SK-N-SH (cell line): ENCODE measurements at regions not wholly inside any gene's neighbourhood (a gene's known extent, or its start where the extent isn't known, plus 50 kb on each side); places are given as distances from the start of the nearest gene placed in this dataset.

ENCODE experiments used
- CTCF ChIA-PET: fragments of 300-600, 350-600 bp; formaldehyde crosslinking; extraction: SDS; loops from one replicate; lab custom pipeline; 2021; lab: Yijun Ruan, JAX
- POLR2A ChIA-PET: fragments of 350-600 bp; sonication (Branson Sonifier 250); formaldehyde crosslinking; extraction: SDS; loops from one replicate; lab custom pipeline; 2020; ENCODE audit warnings: antibody characterized with exemption, inconsistent platforms; lab: Yijun Ruan, JAX
- DNase-seq: peaks from one replicate; pipeline ENCODE4 v3.0.0; 2012
- H2AFZ ChIP-seq: fragments of 200-600 bp; sonication (generic); 2 replicates; pipeline ENCODE4 v1.8.1; 2016; ENCODE audit warnings: antibody characterized with exemption, mild to moderate bottlenecking, low read depth
- H3F3A ChIP-seq: fragments of 200-600 bp; sonication (generic); replicated peaks from 2 replicates; pipeline ENCODE3; 2016; ENCODE audit warnings: antibody characterized with exemption, mild to moderate bottlenecking; ENCODE audit not compliant: insufficient read depth
- H3K27ac ChIP-seq, 2 experiments: fragments of 200-500 bp in 1 of 2; fragments of 200-600 bp in 1 of 2; sonication (Bioruptor generic) in 1 of 2; sonication (generic), shearing (Covaris generic) in 1 of 2; 2 replicates each; pipeline versions ENCODE4 v1.5.1 to v1.6.1; 2014 to 2016; ENCODE audit warnings: low read depth in 2 of 2, inconsistent platforms in 1 of 2, low read length in 1 of 2, mild to moderate bottlenecking in 1 of 2, mixed read lengths in 1 of 2
- H3K27me3 ChIP-seq: fragments of 200-600 bp; sonication (generic), shearing (Covaris generic); 2 replicates; pipeline ENCODE4 v1.6.1; 2016; ENCODE audit warnings: mixed run types; ENCODE audit not compliant: insufficient read depth
- H3K36me3 ChIP-seq, 2 experiments: fragments of 200-500 bp in 1 of 2; fragments of 200-600 bp in 1 of 2; sonication (Bioruptor generic) in 1 of 2; sonication (generic) in 1 of 2; replicated peaks in 1 of 2; 2 replicates each; pipeline versions ENCODE3 to v1.5.1; 2014 to 2016; ENCODE audit warnings: low read length in 1 of 2, mild to moderate bottlenecking in 1 of 2; ENCODE audit not compliant: insufficient read depth in 2 of 2, control insufficient read depth in 1 of 2
- H3K4me1 ChIP-seq, 2 experiments: fragments of 200-500 bp in 1 of 2; fragments of 200-600 bp in 1 of 2; sonication (Bioruptor generic) in 1 of 2; sonication (generic), shearing (Covaris generic) in 1 of 2; 2 replicates each; pipeline versions ENCODE4 v1.5.1 to v1.6.1; 2014 to 2016; ENCODE audit warnings: low read depth in 1 of 2, low read length in 1 of 2, mixed run types in 1 of 2; ENCODE audit not compliant: insufficient read depth in 2 of 2, control insufficient read depth in 1 of 2
- H3K4me2 ChIP-seq: fragments of 200-600 bp; sonication (generic), shearing (Covaris generic); 2 replicates; pipeline ENCODE4 v1.6.1; 2017; ENCODE audit warnings: mixed run types
- H3K4me3 ChIP-seq, 2 experiments: fragments of 200-500 bp in 1 of 2; fragments of 200-600 bp in 1 of 2; sonication (Bioruptor generic) in 1 of 2; sonication (generic), shearing (Covaris generic) in 1 of 2; 2 replicates each; pipeline versions ENCODE4 v1.5.1 to v1.8.1; 2014 to 2016; ENCODE audit warnings: low read depth in 2 of 2, inconsistent platforms in 1 of 2, low read length in 1 of 2, mild to moderate bottlenecking in 1 of 2, mixed read lengths in 1 of 2, moderate library complexity in 1 of 2
- H3K79me2 ChIP-seq: fragments of 200-600 bp; sonication (generic); 2 replicates; pipeline ENCODE4 v1.8.1; 2017; ENCODE audit warnings: mild to moderate bottlenecking; ENCODE audit not compliant: insufficient read depth
- H3K9ac ChIP-seq: fragments of 200-600 bp; sonication (generic); 2 replicates; pipeline ENCODE4 v1.6.1; 2017; ENCODE audit warnings: mixed run types
- H3K9me2 ChIP-seq: fragments of 200-600 bp; sonication (generic); 2 replicates; pipeline ENCODE4 v1.6.1; 2017; ENCODE audit warnings: mixed run types
- H3K9me3 ChIP-seq: fragments of 200-600 bp; sonication (generic); 2 replicates; pipeline ENCODE4 v1.6.1; 2017; ENCODE audit warnings: mixed run types, mild to moderate bottlenecking, moderate library complexity
- H4K20me1 ChIP-seq: fragments of 200-600 bp; sonication (generic); 2 replicates; pipeline ENCODE4 v1.6.1; 2017; ENCODE audit warnings: mild to moderate bottlenecking, mixed run types; ENCODE audit not compliant: insufficient read depth
- CHD2 ChIP-seq: fragments of 150-350 bp; IDR thresholded peaks from 2 replicates; pipeline ENCODE4 v1.6.1; 2018; ENCODE audit warnings: low read length; ENCODE audit not compliant: partially characterized antibody
- EP300 ChIP-seq, 2 experiments: IDR thresholded peaks; 2 replicates each; pipeline versions ENCODE4 v1.4.0 to v1.6.1; 2012; ENCODE audit warnings: borderline replicate concordance in 1 of 2, low read depth in 1 of 2, low read length in 1 of 2
- EZH2phosphoT487 ChIP-seq: fragments of 200-600 bp; sonication (generic); IDR thresholded peaks from 2 replicates; pipeline ENCODE4 v1.6.1; 2017; ENCODE audit warnings: low read depth, mixed run types, mild to moderate bottlenecking, antibody characterized with exemption, moderate library complexity, borderline replicate concordance
- FOSL2 ChIP-seq: IDR thresholded peaks from 2 replicates; pipeline ENCODE4 v1.4.0; 2012; ENCODE audit warnings: low read depth, mild to moderate bottlenecking, moderate library complexity, borderline replicate concordance
- FOXJ3 ChIP-seq: sonication (generic); formaldehyde crosslinking; IDR thresholded peaks from 2 replicates; pipeline ENCODE4 v1.5.1; 2020; ENCODE audit warnings: mild to moderate bottlenecking, missing genetic modification reagents
- FOXM1 ChIP-seq: IDR thresholded peaks from 2 replicates; pipeline ENCODE4 v1.4.0; 2012; ENCODE audit warnings: low read depth, mild to moderate bottlenecking
- NRF1 ChIP-seq: IDR thresholded peaks from 2 replicates; pipeline ENCODE4 v1.6.1; 2012; ENCODE audit warnings: low read depth, mild to moderate bottlenecking, low read length
- POLR2AphosphoS5 ChIP-seq: IDR thresholded peaks from 2 replicates; pipeline ENCODE4 v1.6.1; 2012; ENCODE audit warnings: low read depth, low read length
- RCOR1 ChIP-seq: fragments of 150-350 bp; IDR thresholded peaks from 2 replicates; pipeline ENCODE4 v1.6.1; 2017; ENCODE audit warnings: antibody characterized with exemption, low read length
- RFX5 ChIP-seq: IDR thresholded peaks from 2 replicates; pipeline ENCODE4 v1.6.1; 2012; ENCODE audit warnings: mild to moderate bottlenecking, improper control_type of control experiment, low read length
- RXRA ChIP-seq: IDR thresholded peaks from 2 replicates; pipeline ENCODE4 v1.4.0; 2012; ENCODE audit warnings: low read depth, mild to moderate bottlenecking, borderline replicate concordance
- SMC3 ChIP-seq: IDR thresholded peaks from 2 replicates; pipeline ENCODE4 v1.6.1; 2012; ENCODE audit warnings: low read depth, low read length, improper control_type of control experiment
- TAF1 ChIP-seq: IDR thresholded peaks from 2 replicates; pipeline ENCODE4 v1.6.1; 2012; ENCODE audit warnings: low read depth, mild to moderate bottlenecking, low read length, moderate library complexity, borderline replicate concordance
- YY1 ChIP-seq: IDR thresholded peaks from 2 replicates; pipeline ENCODE4 v1.4.0; 2012; ENCODE audit warnings: low read depth, mild to moderate bottlenecking
- WGBS: methylation state at CpG from one replicate; pipeline ENCODE4 v1.1.6; 2017; ENCODE audit warnings: low lambda C conversion rate; 5-methylcytosine and 5-hydroxymethylcytosine counted together
- TF ChIP-seq, protein P1 (sequence below): IDR thresholded peaks from 2 replicates; pipeline ENCODE4 v1.4.0; 2012; ENCODE audit warnings: low read depth, borderline replicate concordance
- TF ChIP-seq, protein P2 (sequence below): fragments of 150-350 bp; IDR thresholded peaks from 2 replicates; pipeline ENCODE4 v1.6.1; 2017; ENCODE audit warnings: antibody characterized with exemption, low read length, low read depth, borderline replicate concordance
- TF ChIP-seq, protein P3 (sequence below): IDR thresholded peaks from 2 replicates; pipeline ENCODE4 v1.4.0; 2012; ENCODE audit warnings: low read depth, borderline replicate concordance
- TF ChIP-seq, protein P4 (sequence below): fragments of 200-600 bp; sonication (generic); IDR thresholded peaks from 2 replicates; pipeline ENCODE4 v1.6.1; 2017; ENCODE audit warnings: antibody characterized with exemption, mild to moderate bottlenecking, moderate library complexity
- TF ChIP-seq, protein P5 (sequence below): IDR thresholded peaks from 2 replicates; pipeline ENCODE4 v1.4.0; 2012; ENCODE audit warnings: low read depth

DNA sequence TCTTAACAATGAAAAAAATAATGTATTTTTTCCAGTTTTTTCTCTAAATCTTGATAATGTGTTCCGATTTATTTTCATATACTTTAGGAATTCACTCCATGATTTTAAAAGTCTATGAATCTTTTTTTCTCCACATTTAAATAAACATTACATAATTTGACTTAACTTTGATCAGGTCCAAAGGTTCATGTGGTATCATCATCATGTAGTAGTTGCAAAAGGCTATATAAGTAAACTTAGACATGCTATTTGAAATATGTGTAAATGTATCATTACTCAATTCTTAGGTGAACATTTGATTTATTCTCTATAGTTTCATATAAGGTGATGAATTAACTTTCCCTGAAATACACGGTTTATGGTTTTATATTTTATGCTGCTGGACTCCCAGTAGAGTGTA is 2197.0 kb upstream of the RAG2 start:
- Histone ChIP-seq H3K79me2 (no peaks in the 10 kb centered on the region), H3K27ac (no peak overlapping the region), H3K9me2 (no peaks in the 10 kb centered on the region), H3K9me3 (no peaks in the 10 kb centered on the region), H3K4me1 (no peaks in the 10 kb centered on the region; a peak in 1 of 4 replicates), H3K4me3 (no peak overlapping the region), H3F3A (no peaks in the 10 kb centered on the region), H3K4me2 (no peak overlapping the region), H3K27me3 (no peaks in the 10 kb centered on the region), H3K36me3 (no peaks in the 10 kb centered on the region), H2AFZ (no peak overlapping the region), H4K20me1 (no peaks in the 10 kb centered on the region), H3K9ac (no peak overlapping the region)
- ChIA-PET POLR2A (no interaction called here), CTCF (no interaction called here)
- DNase-seq = no peak
- 20% methylated on average over 2 of the region's 2 CpGs for WGBS
- no peak for TF ChIP-seq CHD2
- TF ChIP-seq SMC3 = no peak
- no peak for TF ChIP-seq RXRA
- TF ChIP-seq YY1 = no peak
- TF ChIP-seq, protein P1, sequence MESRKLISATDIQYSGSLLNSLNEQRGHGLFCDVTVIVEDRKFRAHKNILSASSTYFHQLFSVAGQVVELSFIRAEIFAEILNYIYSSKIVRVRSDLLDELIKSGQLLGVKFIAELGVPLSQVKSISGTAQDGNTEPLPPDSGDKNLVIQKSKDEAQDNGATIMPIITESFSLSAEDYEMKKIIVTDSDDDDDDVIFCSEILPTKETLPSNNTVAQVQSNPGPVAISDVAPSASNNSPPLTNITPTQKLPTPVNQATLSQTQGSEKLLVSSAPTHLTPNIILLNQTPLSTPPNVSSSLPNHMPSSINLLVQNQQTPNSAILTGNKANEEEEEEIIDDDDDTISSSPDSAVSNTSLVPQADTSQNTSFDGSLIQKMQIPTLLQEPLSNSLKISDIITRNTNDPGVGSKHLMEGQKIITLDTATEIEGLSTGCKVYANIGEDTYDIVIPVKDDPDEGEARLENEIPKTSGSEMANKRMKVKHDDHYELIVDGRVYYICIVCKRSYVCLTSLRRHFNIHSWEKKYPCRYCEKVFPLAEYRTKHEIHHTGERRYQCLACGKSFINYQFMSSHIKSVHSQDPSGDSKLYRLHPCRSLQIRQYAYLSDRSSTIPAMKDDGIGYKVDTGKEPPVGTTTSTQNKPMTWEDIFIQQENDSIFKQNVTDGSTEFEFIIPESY = no peak
- no peak for TF ChIP-seq NRF1
- no peak for TF ChIP-seq POLR2AphosphoS5
- TF ChIP-seq, protein P2, sequence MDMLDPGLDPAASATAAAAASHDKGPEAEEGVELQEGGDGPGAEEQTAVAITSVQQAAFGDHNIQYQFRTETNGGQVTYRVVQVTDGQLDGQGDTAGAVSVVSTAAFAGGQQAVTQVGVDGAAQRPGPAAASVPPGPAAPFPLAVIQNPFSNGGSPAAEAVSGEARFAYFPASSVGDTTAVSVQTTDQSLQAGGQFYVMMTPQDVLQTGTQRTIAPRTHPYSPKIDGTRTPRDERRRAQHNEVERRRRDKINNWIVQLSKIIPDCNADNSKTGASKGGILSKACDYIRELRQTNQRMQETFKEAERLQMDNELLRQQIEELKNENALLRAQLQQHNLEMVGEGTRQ = no peak
- no peak for TF ChIP-seq EP300 (IDR thresholded peaks at IDR 0.05; ENCODE audit: borderline replicate concordance in 1 of 2, low read depth in 1 of 2, low read length in 1 of 2)
- TF ChIP-seq FOSL2 = no peak

DNA sequence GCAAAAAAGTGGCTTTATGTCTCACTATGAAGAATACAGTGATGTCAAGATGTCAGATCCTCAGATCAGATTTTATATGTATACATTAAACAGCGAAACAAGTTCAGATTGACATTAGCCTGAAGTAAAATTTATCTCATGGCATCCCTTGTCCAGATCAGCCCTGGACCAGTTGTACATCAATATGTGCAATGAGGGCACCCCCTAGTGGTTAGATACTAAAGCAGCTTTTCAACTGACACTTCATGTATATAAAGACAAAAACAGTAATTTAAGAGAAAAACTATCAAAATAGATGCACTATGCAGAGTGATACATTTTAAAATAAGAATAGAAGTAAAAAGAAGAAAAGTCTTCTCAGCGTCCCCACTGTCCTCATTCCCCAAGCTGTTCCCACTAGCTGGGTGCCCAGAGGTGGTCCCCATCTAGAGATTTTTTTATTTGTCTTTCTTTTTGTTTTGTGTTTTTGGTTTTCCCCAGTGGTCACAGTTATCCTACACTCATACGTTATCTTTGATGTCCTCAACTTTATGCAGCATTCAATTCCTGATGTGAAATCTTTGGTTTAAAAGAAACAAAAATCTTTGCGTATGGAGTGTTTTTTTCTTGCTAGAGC is 2193.4 kb upstream of the RAG2 start:
- Histone ChIP-seq H3K9me3 (no peaks in the 10 kb centered on the region), H3F3A (no peaks in the 10 kb centered on the region), H3K9me2 (no peaks in the 10 kb centered on the region), H3K4me2 (no peak overlapping the region), H3K4me3 (no peak overlapping the region), H2AFZ (no peak overlapping the region; the same call in 1 of the 2 replicates), H3K27me3 (no peaks in the 10 kb centered on the region), H4K20me1 (no peaks in the 10 kb centered on the region), H3K79me2 (no peaks in the 10 kb centered on the region), H3K36me3 (no peaks in the 10 kb centered on the region), H3K9ac (no peak overlapping the region), H3K27ac (no peak overlapping the region), H3K4me1 (no peaks in the 10 kb centered on the region; a peak in 1 of 4 replicates)
- DNase-seq = peak; percentile 57
- ChIA-PET POLR2A (interaction anchor here (0.6 kb wide), 1 partner anchor 1079 kb away, joined by 3 read pairs; no protein-coding TSS in a partner anchor), CTCF (interaction anchor here (0.6 to 2.8 kb wide), 32 partner anchors 8 to 1846 kb away, joined by 3 to 33 read pairs (median 4); no protein-coding TSS in a partner anchor)
- 25% methylated on average over 4 of the region's 4 CpGs for WGBS
- TF ChIP-seq FOXM1 (no peak), RFX5 (no peak), RXRA (no peak), FOXJ3 (CRISPR knock-in tag) (no peak), SMC3 (peak; percentile 69; the same call in 1 of the 2 replicates), RCOR1 (no peak), TAF1 (no peak), POLR2AphosphoS5 (no peak), EZH2phosphoT487 (no peak)
- TF ChIP-seq, protein P3, sequence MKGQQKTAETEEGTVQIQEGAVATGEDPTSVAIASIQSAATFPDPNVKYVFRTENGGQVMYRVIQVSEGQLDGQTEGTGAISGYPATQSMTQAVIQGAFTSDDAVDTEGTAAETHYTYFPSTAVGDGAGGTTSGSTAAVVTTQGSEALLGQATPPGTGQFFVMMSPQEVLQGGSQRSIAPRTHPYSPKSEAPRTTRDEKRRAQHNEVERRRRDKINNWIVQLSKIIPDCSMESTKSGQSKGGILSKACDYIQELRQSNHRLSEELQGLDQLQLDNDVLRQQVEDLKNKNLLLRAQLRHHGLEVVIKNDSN = no peak
- TF ChIP-seq, protein P1 = no peak
- TF ChIP-seq, protein P4, sequence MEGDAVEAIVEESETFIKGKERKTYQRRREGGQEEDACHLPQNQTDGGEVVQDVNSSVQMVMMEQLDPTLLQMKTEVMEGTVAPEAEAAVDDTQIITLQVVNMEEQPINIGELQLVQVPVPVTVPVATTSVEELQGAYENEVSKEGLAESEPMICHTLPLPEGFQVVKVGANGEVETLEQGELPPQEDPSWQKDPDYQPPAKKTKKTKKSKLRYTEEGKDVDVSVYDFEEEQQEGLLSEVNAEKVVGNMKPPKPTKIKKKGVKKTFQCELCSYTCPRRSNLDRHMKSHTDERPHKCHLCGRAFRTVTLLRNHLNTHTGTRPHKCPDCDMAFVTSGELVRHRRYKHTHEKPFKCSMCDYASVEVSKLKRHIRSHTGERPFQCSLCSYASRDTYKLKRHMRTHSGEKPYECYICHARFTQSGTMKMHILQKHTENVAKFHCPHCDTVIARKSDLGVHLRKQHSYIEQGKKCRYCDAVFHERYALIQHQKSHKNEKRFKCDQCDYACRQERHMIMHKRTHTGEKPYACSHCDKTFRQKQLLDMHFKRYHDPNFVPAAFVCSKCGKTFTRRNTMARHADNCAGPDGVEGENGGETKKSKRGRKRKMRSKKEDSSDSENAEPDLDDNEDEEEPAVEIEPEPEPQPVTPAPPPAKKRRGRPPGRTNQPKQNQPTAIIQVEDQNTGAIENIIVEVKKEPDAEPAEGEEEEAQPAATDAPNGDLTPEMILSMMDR = peak; percentile 93
- TF ChIP-seq, protein P5, sequence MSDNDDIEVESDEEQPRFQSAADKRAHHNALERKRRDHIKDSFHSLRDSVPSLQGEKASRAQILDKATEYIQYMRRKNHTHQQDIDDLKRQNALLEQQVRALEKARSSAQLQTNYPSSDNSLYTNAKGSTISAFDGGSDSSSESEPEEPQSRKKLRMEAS = no peak
